ENCODE measurements at regions not wholly inside any gene's neighbourhood (a gene's known extent, or its start where the extent isn't known, plus 50 kb on each side); places are given as distances from the start of the nearest gene placed in this dataset.
"Not testable (repeated sequence)": the region's sequence is repeated elsewhere in the genome, so short reads cannot be mapped to it uniquely, and the experiment has no call there.

- intact Hi-C loops (cut with DNase I): no loop called here
- no peak for ATAC-seq
- DNase-seq: no peak
Observed at GRCh38 chr15:53851110-53851848, 91.8 kb upstream of the WDR72 start.

- ATAC-seq: no peak
- no peak for DNase-seq
- intact Hi-C loops (cut with DNase I): no loop called here
Observed at GRCh38 chr15:53847745-53848144, 88.3 kb upstream of the WDR72 start.

- ATAC-seq (no peak), DNase-seq (no peak)
- intact Hi-C loops (cut with DNase I): no loop called here
Observed at GRCh38 chr15:53844634-53845033, 85.2 kb upstream of the WDR72 start.

- intact Hi-C loops (cut with DNase I): no loop called here
- no peak for ATAC-seq
Observed at GRCh38 chr15:53843869-53844569, 84.6 kb upstream of the WDR72 start.

GRCh38 chr15:53843166-53843565, 83.7 kb upstream of the WDR72 start:
- DNase-seq (no peak), ATAC-seq (no peak)
- intact Hi-C loops (cut with DNase I): no loop called here

More at GRCh38 chr15:53843869-53844569, 84.6 kb upstream of the WDR72 start:
- no peak for DNase-seq

GRCh38 chr15:53841651-53842050, 82.2 kb upstream of the WDR72 start:
- DNase-seq: no peak
- intact Hi-C loops (cut with DNase I): no loop called here

GRCh38 chr15:53840681-53841080, 81.2 kb upstream of the WDR72 start:
- no peak for ATAC-seq
- no peak for DNase-seq
- intact Hi-C loops (cut with DNase I): no loop called here

More at GRCh38 chr15:53841651-53842050, 82.2 kb upstream of the WDR72 start:
- ATAC-seq: no peak

- no peak for ATAC-seq
- intact Hi-C loops (cut with DNase I): no loop called here
- no peak for DNase-seq
Observed at GRCh38 chr15:53837263-53837662, 77.8 kb upstream of the WDR72 start.

GRCh38 chr15:53836618-53837017, 77.2 kb upstream of the WDR72 start:
- no peak for DNase-seq
- intact Hi-C loops (cut with DNase I): no loop called here
- ATAC-seq: no peak

- DNase-seq: no peak
- peak in 1 of 2 donors; percentile 77 for ATAC-seq
- intact Hi-C loops (cut with DNase I): no loop called here
Observed at GRCh38 chr15:53835309-53835708, 75.8 kb upstream of the WDR72 start.

GRCh38 chr15:53834214-53834613, 74.8 kb upstream of the WDR72 start:
- DNase-seq (no peak), ATAC-seq (no peak)
- intact Hi-C loops (cut with DNase I): no loop called here

GRCh38 chr15:53833134-53833624, 73.7 kb upstream of the WDR72 start:
- DNase-seq (no peak), ATAC-seq (peak; percentile 78 to 82)
- intact Hi-C loops (cut with DNase I): no loop called here

GRCh38 chr15:53831907-53832770, 72.7 kb upstream of the WDR72 start:
- intact Hi-C loops (cut with DNase I): no loop called here
- peak in 1 of 2 donors; percentile 17 for ATAC-seq
- no peak for DNase-seq

- intact Hi-C loops (cut with DNase I): no loop called here
- no peak for DNase-seq
- no peak for ATAC-seq
Observed at GRCh38 chr15:53830707-53831386, 71.4 kb upstream of the WDR72 start.

GRCh38 chr15:53829923-53830459, 70.5 kb upstream of the WDR72 start:
- intact Hi-C loops (cut with DNase I): no loop called here
- ATAC-seq (no peak), DNase-seq (no peak)

GRCh38 chr15:53829471-53829870, 70.0 kb upstream of the WDR72 start:
- ATAC-seq (no peak), DNase-seq (no peak)
- intact Hi-C loops (cut with DNase I): no loop called here

GRCh38 chr15:53827355-53827754, 67.9 kb upstream of the WDR72 start:
- DNase-seq (no peak), ATAC-seq (no peak)
- intact Hi-C loops (cut with DNase I): no loop called here

GRCh38 chr15:53811530-53811929, 52.1 kb upstream of the WDR72 start:
- ATAC-seq (no peak), DNase-seq (no peak)
- intact Hi-C loops (cut with DNase I): no loop called here

GRCh38 chr15:53810306-53810705, 50.8 kb upstream of the WDR72 start:
- intact Hi-C loops (cut with DNase I); ATAC-seq; DNase-seq: not testable (repeated sequence)
